Fibroblast of lung (primary cell): ENCODE measurements at regions not wholly inside any gene's neighbourhood (a gene's known extent, or its start where the extent isn't known, plus 50 kb on each side); places are given as distances from the start of the nearest gene placed in this dataset.

Experiments used
- DNase-seq, 2 donors: peaks; one replicate each; pipeline versions ENCODE4 v3.0.0 to v3.0.0-alpha.2; 2010; ENCODE audit warnings: low read depth in 2 of 2
- H2AFZ ChIP-seq: 2 replicates; pipeline ENCODE4 v1.5.1; 2012; ENCODE audit warnings: low read length, control low read depth, inconsistent platforms
- H3K27ac ChIP-seq: 2 replicates; pipeline ENCODE4 v1.5.1; 2011; ENCODE audit warnings: low read length, control low read depth; ENCODE audit not compliant: insufficient read depth
- H3K27me3 ChIP-seq: 2 replicates; pipeline ENCODE4 v1.5.1; 2011; ENCODE audit warnings: mild to moderate bottlenecking, low read length; ENCODE audit not compliant: control insufficient read depth, insufficient read depth
- H3K36me3 ChIP-seq: 2 replicates; pipeline ENCODE4 v1.5.1; 2011; ENCODE audit warnings: low read length; ENCODE audit not compliant: control insufficient read depth, insufficient read depth
- H3K4me1 ChIP-seq: 2 replicates; pipeline ENCODE4 v1.5.1; 2011; ENCODE audit warnings: low read length; ENCODE audit not compliant: control insufficient read depth, insufficient read depth; ENCODE audit errors: extremely low read depth
- H3K4me2 ChIP-seq: 2 replicates; pipeline ENCODE4 v1.5.1; 2011; ENCODE audit warnings: low read length, control low read depth; ENCODE audit not compliant: insufficient read depth; ENCODE audit errors: extremely low read depth
- H3K4me3 ChIP-seq, 4 experiments: fragments of 200-600 bp in 1 of 4; sonication (generic) in 1 of 4; replicated peaks in 1 of 4; 2 replicates each; pipeline ENCODE4 v1.5.1; 2011 to 2016; ENCODE audit warnings: low read length in 4 of 4, low read depth in 3 of 4, mild to moderate bottlenecking in 3 of 4, control low read depth in 2 of 4, inconsistent platforms in 1 of 4, mixed read lengths in 1 of 4; ENCODE audit not compliant: insufficient read depth in 1 of 4; ENCODE audit errors: control extremely low read depth in 1 of 4
- H3K79me2 ChIP-seq: 2 replicates; pipeline ENCODE4 v1.5.1; 2012; ENCODE audit warnings: mild to moderate bottlenecking, low read length, inconsistent platforms; ENCODE audit not compliant: control insufficient read depth, insufficient read depth
- H3K9ac ChIP-seq: 2 replicates; pipeline ENCODE4 v1.5.1; 2011; ENCODE audit warnings: mild to moderate bottlenecking, low read length, control low read depth; ENCODE audit not compliant: insufficient read depth
- H3K9me3 ChIP-seq: 2 replicates; pipeline ENCODE4 v1.5.1; 2012; ENCODE audit warnings: low read depth, low read length; ENCODE audit not compliant: control insufficient read depth, insufficient read depth
- H4K20me1 ChIP-seq: 2 replicates; pipeline ENCODE4 v1.5.1; 2011; ENCODE audit warnings: low read length; ENCODE audit not compliant: control insufficient read depth, insufficient read depth; ENCODE audit errors: extremely low read depth
- EZH2 ChIP-seq: IDR thresholded peaks from 2 replicates; pipeline ENCODE4 v1.5.1; 2012; ENCODE audit warnings: low read length, control low read depth, mild to moderate bottlenecking; ENCODE audit errors: missing control alignments
- TF ChIP-seq, protein P1 (sequence below), 2 donors: IDR thresholded peaks in 1 of 2; conservative IDR thresholded peaks in 1 of 2; 1 replicate in 1 of 2; 2 replicates in 1 of 2; pipeline ENCODE4 v1.5.1; 2011 to 2012; ENCODE audit warnings: low read length in 2 of 2, control low read depth in 1 of 2, inconsistent platforms in 1 of 2, low read depth in 1 of 2, mild to moderate bottlenecking in 1 of 2

DNA sequence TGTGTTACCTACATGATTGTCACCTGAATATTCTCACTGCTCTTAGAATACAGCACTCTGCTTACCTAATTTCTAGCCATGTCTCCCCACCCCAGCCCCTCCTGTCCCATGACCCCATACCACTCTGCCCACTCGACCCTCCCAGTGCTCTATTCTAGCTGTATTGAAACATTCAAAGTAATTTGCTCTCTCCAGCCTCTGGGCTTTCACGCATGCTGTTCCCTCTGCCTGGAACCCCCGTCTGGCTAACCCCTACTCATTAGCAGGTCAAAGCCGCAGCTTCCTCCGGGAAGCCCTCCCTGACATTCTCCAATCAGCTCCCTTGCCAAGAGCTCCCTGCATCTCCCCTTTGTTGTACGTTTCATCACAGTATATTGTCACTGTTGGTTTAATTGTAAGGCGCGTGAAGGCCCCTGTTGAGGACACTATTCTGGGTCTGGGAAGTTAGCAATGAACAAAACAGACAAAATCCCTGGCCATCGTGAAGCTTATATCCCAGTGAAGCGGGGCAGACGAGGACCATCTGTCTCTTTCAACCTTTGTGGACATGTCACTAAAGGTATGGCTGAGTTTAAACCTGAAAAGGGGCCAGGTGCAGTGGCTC lies 72.3 kb upstream of the LHX1 start:
- Histone ChIP-seq H4K20me1 (no peaks in the 10 kb centered on the region), H3K79me2 (no peaks in the 10 kb centered on the region), H2AFZ (no peak overlapping the region), H3K9ac (no peak overlapping the region), H3K4me2 (no peak overlapping the region), H3K4me1 (no peaks in the 10 kb centered on the region), H3K36me3 (no peaks in the 10 kb centered on the region), H3K27ac (no peak overlapping the region), H3K4me3 (no peak overlapping the region), H3K27me3 (peaks cover 2% of the 10 kb centered on the region), H3K9me3 (no peaks in the 10 kb centered on the region)
- no peak for DNase-seq
- TF ChIP-seq, protein P1, sequence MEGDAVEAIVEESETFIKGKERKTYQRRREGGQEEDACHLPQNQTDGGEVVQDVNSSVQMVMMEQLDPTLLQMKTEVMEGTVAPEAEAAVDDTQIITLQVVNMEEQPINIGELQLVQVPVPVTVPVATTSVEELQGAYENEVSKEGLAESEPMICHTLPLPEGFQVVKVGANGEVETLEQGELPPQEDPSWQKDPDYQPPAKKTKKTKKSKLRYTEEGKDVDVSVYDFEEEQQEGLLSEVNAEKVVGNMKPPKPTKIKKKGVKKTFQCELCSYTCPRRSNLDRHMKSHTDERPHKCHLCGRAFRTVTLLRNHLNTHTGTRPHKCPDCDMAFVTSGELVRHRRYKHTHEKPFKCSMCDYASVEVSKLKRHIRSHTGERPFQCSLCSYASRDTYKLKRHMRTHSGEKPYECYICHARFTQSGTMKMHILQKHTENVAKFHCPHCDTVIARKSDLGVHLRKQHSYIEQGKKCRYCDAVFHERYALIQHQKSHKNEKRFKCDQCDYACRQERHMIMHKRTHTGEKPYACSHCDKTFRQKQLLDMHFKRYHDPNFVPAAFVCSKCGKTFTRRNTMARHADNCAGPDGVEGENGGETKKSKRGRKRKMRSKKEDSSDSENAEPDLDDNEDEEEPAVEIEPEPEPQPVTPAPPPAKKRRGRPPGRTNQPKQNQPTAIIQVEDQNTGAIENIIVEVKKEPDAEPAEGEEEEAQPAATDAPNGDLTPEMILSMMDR (conservative IDR thresholded peaks at IDR 0.05 in 1 of 2, IDR thresholded peaks at IDR 0.05 in 1 of 2; ENCODE audit: low read depth in 1 of 2, low read length in 2 of 2), result no peak

DNA sequence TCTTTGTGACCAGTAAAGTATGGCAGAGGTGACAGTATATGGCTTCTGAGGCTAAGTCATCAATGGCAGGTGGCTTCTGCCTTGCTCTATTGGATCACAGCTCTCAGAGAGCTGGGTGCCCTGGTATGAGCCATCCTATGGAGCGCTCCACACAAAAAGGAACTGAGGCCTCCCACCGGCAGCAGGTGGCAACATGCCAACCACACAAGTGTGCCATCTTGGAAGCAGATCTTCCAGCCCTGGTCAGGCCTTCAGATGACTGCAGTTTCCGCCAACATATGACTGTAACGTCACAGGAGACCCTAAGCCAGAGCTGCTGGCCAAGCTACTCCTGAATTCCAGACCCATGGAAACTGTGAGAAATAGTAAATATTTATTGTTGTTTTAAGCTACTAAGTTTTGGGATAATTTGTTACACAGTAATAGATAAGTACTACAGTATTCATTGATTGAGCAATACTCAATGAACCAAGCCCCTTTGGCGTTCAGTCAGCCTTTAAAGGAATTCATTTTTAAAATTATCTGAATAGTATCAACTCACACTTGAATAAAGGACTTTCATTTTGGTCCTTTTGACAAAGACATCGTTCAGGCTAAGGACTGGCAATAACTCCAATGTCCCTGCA lies 69.4 kb upstream of the LHX1 start:
- no peak for DNase-seq
- H3K79me2 ChIP-seq, result no peaks in the 10 kb centered on the region
- no peaks in the 10 kb centered on the region for H3K4me1 ChIP-seq
- no peaks in the 10 kb centered on the region for H3K9me3 ChIP-seq
- H3K4me3 ChIP-seq, result no peak overlapping the region
- no peaks in the 10 kb centered on the region for H3K36me3 ChIP-seq
- H3K4me2 ChIP-seq, result no peak overlapping the region
- H4K20me1 ChIP-seq, result no peaks in the 10 kb centered on the region
- H3K9ac ChIP-seq, result no peak overlapping the region
- no peak for TF ChIP-seq EZH2
- TF ChIP-seq, protein P1 (conservative IDR thresholded peaks at IDR 0.05 in 1 of 2, IDR thresholded peaks at IDR 0.05 in 1 of 2; ENCODE audit: low read depth in 1 of 2, low read length in 2 of 2), result no peak
- no peak overlapping the region for H3K27ac ChIP-seq
- peaks cover 2% of the 10 kb centered on the region for H3K27me3 ChIP-seq
- H2AFZ ChIP-seq, result no peak overlapping the region

DNA sequence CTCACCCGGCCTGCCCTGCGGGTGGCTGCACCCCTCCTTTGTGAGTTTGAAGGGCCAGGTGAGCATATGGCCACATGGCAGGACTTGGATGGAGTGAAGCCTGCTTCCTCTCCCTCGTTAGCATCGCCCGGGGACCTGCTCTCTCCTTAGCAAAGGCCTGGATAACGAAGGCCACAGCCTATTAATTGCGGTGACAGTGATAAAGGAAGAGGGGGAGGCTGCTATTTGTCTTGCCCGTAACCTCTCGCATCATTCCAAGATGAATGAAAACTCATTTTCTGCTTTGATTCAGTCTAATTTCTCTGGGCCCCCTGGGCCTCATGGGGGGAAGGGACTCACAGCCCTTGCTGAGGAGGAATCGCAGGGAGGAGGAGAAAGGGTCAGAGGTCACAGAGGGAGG lies 68.5 kb upstream of the LHX1 start:
- Histone ChIP-seq H2AFZ (no peak overlapping the region), H3K4me2 (no peak overlapping the region), H3K27ac (no peak overlapping the region), H3K9ac (no peak overlapping the region), H3K27me3 (peaks cover 2% of the 10 kb centered on the region), H3K9me3 (no peaks in the 10 kb centered on the region), H3K36me3 (no peaks in the 10 kb centered on the region), H4K20me1 (no peaks in the 10 kb centered on the region), H3K4me3 (no peak overlapping the region), H3K4me1 (no peaks in the 10 kb centered on the region), H3K79me2 (no peaks in the 10 kb centered on the region)
- DNase-seq, result no peak
- TF ChIP-seq, protein P1 (conservative IDR thresholded peaks at IDR 0.05 in 1 of 2, IDR thresholded peaks at IDR 0.05 in 1 of 2; ENCODE audit: low read depth in 1 of 2, low read length in 2 of 2), result no peak
